ENCODE measurements at regions not wholly inside any gene's neighbourhood (a gene's known extent, or its start where the extent isn't known, plus 50 kb on each side); places are given as distances from the start of the nearest gene placed in this dataset.
"Not testable (repeated sequence)": the region's sequence is repeated elsewhere in the genome, so short reads cannot be mapped to it uniquely, and the experiment has no call there.

DNA sequence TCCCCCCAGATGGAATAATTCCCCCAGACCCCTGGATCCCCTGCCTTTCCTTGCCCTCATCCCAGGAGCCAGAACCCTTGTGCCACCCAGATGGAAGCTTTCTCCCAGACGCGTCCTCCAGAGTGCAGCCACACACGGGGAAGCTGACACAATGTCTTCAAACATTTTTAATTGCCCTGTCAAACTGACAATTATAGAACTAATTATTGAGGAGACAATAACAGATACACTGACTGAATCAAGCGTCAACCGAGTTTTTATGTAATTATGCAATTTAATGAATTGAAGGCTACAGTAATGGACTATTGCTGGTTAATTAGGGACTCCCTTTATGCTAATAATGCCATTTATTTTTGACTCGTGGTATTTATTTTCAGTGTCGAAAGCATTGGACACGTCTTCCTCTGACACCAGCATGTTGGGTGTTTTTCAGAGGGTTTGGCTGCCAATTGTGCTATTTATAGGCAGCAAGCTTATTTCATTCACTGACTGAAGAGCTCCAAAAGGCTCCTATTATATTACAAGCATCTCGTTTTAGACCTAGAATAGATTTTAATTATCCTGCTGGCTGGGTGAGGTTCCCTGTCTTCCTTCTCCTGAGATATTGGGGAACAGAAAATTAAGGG is 298.2 kb upstream of the C16orf82 start:
- intact Hi-C loops (cut with micrococcal nuclease): loop anchor here (10.0 kb wide), 1 partner anchor 804 kb away; no protein-coding TSS in a partner anchor

DNA sequence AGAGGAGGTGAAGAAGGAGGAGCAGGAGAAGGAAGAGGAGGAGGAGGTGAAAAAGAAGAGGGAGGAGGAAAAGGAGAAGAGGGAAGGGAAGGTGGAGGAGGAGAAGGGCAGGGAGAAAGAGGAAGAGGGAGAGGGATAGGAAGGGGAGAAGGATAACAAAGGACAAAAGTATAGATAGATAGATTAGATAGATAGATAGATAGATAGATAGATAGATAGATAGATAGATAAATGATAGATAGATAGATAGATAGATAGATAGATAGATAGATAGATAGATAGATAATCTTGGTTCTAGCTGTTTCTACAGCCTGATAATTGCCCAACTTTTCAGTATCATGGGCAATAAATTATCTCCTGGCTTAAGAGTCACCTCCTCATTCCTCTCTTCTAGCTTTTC is 296.2 kb upstream of the C16orf82 start:
- intact Hi-C loops (cut with micrococcal nuclease): no loop called here

DNA sequence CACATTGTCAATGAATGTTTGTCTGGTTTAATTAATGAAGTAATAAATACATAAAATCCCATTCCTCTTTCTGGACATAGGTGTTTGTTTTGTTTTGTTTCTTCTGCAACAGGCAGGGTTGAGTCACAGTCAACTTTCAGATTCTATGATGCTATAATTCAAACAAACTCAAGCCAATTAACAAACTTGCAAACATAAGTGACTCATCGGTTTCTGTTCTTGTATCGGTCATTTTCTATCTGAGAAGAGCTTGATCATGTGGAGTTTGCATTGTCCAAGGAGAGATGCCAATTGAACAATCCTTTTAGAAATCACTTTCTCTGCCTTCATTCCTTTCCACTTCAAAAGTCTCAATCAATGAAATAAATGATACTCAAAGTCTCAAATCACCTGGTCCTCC is 294.2 kb upstream of the C16orf82 start:
- intact Hi-C loops (cut with micrococcal nuclease): loop anchor here (1.0 kb wide), 1 partner anchor 174 kb away; no protein-coding TSS in a partner anchor

DNA sequence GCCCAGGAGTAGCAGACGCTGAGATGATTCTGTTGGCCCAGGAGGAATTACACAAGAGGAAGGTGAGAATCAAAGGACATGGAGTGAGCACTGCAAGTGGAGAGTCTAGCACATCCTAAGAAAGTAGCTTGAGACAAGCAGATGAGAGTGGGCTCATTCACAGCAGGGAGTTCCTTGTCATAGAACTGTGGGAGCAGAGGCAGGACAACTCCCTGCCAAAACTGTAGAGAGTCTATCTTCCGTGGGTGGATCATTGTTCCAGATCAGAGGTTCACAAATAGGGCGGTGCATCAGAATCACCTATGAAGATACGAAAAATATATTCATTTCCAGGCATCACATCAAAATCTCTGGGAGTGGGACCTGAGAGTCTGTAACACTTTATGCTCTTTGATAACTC is 288.9 kb upstream of the C16orf82 start:
- intact Hi-C loops (cut with micrococcal nuclease): no loop called here

DNA sequence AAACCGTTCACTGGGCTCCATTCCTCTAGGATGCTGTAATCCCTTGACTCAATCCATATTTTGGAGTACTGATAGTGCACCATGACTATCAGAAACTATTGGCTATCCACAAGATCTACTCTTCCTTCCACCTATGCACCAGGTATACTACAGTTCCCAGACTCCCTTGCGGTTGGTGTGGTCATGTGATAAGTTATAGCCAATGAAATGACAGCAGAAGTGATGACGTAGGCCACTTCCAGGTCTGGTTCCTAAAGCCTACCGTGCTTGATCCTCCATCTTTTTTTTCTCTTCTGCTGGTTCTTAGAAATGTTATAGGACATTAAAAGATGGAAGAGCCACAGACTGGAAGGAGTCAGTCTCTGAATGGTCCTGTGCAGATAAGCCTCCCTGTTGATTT is 278.8 kb upstream of the C16orf82 start:
- intact Hi-C loops (cut with micrococcal nuclease): no loop called here

DNA sequence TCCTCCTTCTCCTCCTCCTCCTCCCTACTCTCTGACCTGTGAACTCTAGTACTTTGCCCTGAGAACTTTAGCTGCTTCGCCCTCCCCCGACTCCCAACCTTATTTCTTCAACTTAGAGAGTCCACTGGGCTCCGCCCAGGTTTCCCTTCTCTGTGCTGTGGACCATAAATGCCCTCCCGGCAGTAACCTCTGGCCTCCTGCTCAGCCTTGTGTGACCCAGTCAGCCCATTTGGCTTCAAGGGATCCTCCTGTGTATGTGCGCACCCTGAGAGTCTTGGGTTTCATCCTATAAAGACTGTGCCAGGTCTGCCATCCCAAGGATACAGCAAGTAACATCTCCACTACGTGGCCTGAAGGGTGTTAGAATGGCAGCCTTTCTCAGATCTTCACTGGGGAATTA is 275.6 kb upstream of the C16orf82 start:
- intact Hi-C loops (cut with micrococcal nuclease): loop anchor here (10.0 kb wide), 1 partner anchor 126 kb away; no protein-coding TSS in a partner anchor

DNA sequence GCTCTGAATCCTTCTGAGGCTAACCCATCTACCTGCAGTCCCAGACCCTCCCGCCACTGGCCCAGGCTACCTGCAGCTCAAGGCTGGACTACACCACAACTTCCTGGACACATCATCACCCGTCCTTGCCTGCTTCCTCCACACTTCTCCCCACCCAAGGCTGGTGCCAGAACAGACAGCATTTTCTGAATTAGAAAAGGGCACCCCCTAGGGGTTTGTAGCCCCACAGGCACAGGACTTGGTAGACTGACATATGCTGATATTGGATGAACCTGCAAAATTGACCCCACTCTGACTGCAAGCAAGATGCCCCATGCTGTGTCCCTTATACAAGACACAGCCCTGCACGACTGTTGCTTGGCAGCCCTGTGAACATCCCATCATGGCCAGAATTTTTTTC is 271.5 kb upstream of the C16orf82 start:
- intact Hi-C loops (cut with micrococcal nuclease): loop anchor here (1.0 to 10.0 kb wide), 3 partner anchors 130 to 1562 kb away; no protein-coding TSS in a partner anchor

DNA sequence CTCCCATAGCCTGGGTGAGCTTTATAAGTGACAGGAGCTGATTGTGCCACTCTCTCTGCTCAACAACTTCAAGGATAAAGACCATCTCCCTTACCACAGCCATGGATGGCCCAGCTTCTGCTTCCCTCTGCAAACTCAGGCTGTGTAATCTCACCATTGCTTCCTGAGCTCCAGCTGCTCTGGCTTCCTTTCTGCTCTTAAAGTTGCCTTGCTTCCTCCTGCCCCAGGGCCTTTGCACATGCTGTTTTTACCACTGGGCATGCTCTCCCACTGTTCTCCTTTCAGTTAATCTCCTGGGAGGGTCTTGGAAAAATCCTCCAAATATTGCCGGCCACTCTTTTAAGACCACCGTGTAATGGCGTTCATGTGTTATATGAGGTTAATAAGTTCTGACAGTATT is 265.1 kb upstream of the C16orf82 start:
- intact Hi-C loops (cut with micrococcal nuclease): no loop called here

DNA sequence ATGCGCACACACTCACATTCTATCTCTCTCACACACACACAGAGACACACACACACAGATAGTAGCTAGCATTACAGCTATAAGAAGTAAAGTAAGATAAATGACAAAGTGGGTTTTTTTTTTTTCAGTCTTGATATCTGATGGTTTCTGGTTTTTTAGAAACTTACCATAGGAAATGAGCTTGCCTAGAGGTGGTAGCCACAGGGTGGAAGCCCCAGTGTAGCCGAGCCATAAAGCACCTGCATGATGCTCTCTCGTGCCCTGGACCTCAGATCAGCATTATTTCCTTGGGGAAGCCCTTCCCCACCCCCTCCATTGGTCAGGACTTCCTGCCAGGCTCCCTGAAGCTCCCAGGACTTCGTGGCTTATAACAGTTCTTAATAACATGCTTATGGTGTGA is 264.3 kb upstream of the C16orf82 start:
- intact Hi-C loops (cut with micrococcal nuclease): no loop called here

DNA sequence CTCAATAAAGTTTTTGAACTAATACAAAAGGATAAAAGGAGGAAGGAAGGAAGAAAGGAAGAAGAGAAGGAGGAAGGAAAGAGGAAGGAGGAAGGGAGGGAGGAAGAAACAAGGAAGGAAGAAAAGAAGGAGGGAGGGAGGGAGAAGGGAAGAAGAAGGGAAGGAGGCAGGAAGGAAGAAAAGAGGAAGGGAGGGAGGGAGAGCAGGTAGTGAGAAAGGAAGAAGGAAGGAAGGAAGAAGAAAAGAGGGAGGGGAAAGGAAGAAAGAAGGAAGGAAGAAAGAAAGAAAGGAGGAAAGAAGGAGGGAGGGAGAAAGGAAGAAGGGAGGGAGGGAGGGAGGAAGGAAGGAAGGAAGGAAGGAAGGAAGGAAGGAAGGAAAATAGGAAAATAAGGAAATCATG is 263.8 kb upstream of the C16orf82 start:
- intact Hi-C loops (cut with micrococcal nuclease): no loop called here

DNA sequence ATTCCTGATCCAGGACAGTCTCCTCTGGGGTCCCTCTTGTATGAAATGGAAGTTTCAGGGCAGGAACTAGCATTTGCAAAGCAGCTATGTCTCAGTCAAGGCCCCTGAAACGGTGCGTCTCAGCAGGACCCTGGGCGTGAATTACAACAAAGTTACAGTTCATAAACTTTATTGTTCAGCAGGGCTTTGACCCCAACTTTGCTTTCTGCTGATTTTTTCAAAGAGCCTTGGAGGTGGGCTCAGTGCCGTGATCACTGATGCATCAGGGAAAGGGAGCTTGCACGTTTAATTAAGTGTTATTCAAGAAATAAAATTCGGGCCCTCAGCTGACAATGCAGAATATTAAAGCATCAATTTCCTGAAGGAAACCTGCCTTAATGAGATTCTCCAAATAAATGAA is 260.1 kb upstream of the C16orf82 start:
- intact Hi-C loops (cut with micrococcal nuclease): no loop called here

DNA sequence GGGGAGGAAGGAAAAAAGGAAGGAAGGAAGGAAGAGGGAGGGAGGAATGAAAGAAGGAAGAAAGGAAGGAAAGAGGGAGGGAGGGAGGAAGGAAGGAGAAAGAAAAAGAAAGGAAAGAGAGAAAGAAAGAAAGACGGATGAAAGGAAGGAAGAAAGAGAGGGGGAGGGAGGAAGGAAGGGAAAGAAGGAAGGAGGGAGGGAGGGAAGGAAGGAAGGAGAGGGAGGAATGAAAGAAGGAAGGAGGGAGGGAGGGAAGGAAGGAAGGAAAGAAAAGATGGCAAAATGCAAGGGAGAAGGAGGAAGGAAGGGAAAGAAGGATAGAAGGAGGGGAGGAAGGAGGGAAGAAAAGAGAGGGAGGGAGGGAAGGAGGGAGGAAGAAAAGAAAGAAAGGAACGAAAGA is 257.3 kb upstream of the C16orf82 start:
- intact Hi-C loops (cut with micrococcal nuclease): no loop called here

DNA sequence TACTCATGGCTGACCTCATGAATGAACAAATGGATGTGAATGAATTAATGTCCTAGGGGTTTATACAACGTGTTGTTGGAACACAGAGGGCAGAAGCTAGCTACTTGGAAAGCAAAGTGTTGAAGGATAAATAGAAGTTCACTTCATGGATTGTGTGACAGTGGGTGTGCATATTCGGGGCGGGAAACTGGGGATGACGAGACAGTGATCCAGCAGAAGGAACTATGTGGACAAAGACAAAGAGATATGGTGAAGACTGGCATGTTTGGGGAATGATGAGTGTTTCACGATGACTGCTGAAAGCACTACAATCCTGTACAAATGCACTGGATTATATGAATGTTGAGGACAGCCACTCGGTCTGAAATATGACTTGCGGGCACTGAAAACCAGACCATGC is 250.5 kb upstream of the C16orf82 start:
- intact Hi-C loops (cut with micrococcal nuclease): no loop called here

DNA sequence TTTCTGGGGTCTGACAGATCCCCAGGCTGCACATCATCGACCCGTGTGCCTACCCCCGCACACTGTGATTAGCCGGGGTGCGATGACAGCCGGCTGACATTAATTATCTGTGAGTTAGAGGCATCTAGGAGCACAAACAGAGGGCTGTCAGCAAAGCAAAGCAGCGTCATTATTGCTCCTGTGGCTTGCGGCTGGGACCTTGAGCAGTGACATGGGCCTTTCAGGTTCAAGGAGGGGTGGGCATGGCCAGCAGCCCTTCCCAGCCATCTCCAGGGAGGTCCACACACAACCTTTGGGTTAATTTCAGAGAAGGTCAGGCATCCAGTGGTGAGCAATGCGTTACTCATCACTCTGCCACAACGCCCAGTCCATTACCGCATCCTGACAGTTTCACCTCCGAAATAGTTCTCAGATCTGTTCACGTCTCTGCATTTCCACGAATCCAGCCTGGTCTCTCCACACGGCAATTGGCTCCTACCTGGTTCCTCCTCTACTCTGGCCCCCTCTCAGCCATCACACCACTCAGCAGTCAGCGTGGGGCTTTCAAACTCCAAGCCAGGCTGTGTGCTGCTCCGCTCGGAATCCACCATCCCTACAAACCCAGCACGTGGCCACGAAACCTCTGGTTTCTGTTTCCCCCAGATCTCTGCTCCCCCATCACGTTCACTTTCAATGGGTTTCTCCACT is 249.7 kb upstream of the C16orf82 start:
- intact Hi-C loops (cut with micrococcal nuclease): no loop called here

DNA sequence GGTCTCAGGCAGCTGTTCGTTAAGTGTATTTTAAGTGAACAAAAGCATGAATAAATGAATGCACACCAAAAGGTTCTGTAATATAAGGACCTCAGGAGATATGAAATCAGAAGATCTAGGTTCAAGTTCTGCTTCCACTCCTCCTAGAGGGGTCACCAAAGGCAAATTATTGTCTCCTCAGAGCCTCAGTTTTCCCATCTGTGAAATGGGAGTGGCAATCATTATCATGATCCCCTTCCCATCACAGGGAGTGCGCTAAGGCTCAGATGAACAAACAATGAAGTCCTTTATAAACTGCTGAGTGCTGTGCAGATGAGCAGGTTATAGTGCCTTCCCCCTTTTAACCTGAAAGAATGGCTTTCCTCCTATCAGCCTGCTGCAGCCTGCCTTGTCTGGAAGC is 248.3 kb upstream of the C16orf82 start:
- intact Hi-C loops (cut with micrococcal nuclease): no loop called here

DNA sequence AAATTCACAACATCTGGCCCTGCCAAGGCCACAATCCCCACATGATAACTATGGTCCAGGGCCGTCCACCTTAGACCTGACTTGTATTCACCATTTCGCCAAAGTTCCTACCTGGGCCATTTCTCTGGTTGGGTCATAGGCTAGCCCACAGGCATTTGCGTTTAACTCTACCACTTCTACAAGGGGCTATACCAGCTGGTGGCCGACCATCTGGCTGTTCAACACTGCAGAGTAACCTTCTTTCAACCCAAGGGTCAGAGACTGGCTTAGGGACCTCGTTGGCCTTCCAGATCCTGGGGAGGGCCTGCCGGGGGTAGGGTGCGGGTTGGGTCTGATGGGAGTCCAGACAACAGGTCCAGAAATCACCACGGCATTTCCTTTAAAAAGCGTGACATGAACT is 242.3 kb upstream of the C16orf82 start:
- intact Hi-C loops (cut with micrococcal nuclease): no loop called here

DNA sequence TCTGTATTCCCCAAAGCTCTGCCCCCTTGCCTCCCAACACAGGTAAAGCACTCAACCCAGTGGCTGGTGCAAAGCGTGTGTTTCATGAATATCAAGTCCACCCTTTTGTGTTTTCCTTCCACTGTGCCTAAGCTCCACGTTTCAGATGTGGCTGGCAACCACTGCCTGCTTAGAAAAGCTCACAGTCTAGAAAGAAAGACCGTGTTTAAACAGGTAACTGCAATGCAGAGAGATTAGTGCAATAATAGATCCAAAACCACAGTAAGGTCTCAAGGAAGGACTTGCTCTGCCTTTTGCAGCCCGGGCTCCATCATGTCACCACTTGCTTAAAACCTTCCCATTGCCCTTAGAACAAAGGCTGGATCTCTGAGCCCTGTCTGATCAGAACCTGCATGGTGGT is 240.2 kb upstream of the C16orf82 start:
- intact Hi-C loops (cut with micrococcal nuclease): no loop called here

DNA sequence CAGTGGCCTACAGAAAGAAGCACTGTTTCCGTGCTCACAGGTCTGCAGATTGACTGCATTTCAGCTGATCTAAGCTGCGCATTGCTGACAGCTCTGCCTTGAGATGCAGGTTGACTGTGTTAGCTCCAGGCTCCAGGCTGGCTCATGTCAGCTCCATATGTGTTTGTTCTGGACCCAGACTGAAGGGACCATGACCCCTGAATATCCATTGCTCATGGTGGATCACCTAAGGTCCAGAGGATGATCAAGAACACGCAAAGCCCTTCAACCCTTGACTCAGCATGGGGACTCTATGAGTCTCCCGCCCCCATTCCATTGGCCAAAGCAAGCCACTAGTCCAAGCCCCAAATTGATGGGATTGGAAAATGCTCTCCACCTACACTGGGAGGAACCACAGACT is 239.3 kb upstream of the C16orf82 start:
- intact Hi-C loops (cut with micrococcal nuclease): no loop called here

DNA sequence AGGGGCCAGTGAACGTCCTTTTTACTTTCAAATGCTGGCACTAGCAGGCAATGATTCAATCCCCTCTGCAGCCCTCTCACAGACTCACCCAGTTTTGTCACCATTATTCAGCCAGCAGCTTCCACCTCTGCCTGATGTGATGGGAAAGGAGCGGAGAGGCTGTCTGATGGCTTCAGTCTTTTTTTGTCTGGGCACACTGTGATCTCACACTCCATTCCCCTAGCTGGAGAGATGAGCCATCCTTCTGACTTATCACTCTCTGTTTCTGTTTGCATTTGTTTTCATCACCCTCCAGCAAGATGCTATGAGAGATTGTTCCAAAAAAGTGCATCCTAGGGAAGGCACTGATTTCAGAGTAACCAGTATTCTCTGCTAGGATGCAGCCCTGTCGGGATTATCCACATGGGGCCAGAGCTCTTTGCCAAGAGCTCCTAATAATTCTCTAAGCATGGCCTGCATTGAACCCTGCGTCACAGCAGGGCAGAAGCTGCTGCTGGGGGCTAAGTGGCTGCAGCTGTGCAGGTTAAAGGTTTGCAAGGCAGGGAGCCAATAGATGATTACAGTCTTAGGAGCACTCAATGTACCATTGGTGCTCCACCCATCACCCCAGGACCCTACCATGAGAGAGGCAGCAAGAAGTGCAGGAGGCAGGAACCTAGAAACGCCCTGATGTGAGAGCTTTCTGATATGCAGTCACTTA is 236.1 kb upstream of the C16orf82 start:
- intact Hi-C loops (cut with micrococcal nuclease): no loop called here

DNA sequence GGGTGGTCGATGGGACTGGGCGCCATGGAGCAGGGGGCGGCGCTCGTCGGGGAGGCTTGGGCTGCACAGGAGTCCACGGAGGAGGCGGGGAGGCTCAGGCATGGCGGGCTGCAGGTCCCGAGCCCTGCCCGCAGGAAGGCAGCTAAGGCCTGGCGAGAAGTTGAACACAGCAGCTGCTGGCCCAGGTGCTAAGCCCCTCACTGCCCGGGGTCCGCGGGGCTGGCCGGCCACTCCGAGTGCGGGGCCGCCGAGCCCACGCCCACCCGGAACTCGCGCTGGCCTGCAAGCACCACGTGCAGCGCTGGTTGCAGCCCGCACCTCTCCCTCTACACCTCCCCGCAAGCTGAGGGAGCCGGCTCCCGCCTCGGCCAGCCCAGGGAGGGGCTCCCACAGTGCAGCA is 230.6 kb upstream of the C16orf82 start:
- intact Hi-C loops (cut with micrococcal nuclease): not testable (repeated sequence)

DNA sequence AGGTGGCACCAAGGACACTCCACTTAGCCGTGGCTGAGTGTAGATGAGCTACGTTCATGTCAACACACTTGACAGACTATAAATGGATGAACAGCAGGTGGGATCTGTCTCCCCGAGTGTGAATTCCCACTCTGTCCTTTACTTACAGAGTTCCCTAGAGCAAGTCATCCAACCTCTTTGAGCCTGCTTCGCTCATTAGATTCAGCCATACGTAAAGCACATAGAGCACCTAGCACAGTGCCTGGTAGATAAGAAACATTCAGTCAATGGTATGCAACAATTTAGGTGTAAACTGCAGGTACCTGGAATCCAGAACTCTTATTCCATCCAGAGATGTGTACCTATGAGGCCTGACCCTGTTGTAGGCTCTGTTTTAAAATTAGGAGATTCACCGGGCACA is 227.8 kb upstream of the C16orf82 start:
- intact Hi-C loops (cut with micrococcal nuclease): no loop called here

DNA sequence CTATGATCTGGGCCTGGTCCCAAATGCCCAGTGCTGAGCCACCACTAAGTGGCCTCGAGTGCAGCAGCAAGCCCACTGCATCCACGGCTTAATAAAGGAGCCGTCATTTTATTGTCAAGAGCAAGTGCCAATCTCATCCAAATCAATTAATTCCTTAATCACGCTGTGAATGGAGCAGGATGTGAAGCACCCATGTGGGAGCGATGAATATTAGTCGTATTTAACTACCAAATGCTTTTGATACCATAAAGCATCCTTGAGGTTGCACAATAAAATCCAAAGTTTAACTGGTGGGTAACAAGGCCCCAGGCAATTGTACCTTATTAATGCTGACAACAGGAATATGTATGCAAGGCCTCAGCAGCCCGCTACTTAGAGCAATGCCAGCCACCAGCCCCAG is 226.0 kb upstream of the C16orf82 start:
- intact Hi-C loops (cut with micrococcal nuclease): no loop called here

DNA sequence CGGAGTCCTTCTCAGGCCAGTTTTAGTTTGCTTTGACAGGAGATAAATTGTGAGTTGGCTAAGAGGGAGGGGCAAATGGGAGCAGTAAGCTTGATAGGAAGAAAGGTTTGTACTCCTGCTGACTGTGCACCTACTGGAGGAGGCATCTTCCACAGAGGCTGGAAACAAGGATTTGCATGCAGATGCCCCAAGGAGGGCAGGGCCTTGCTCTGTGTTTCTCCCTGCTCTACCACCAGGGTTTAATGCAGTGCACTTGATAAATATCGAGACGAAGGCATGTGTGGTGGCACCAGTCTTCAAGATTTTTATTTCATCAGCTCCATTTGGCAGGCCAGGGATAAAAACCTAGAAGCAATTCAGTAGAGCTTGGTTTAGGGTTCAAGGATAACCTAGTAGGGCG is 210.5 kb upstream of the C16orf82 start:
- intact Hi-C loops (cut with micrococcal nuclease): no loop called here
